Panc1 (cell line): ENCODE measurements at regions not wholly inside any gene's neighbourhood (a gene's known extent, or its start where the extent isn't known, plus 50 kb on each side); places are given as distances from the start of the nearest gene placed in this dataset.

Source experiments
- ATAC-seq: fragments of 200-7000 bp; cut with Tn5 transposase; 2 replicates; pipeline ENCODE4 v1.9.1; 2020; ENCODE audit warnings: mild to moderate bottlenecking, moderate library complexity
- BruUV-seq: library from RNA; stranded (reverse); fragments of 400-500 nt; replicated peaks from 2 replicates; lab custom pipeline; 2021; lab: Mats Ljungman, UMichigan
- CTCF ChIA-PET: fragments of 300-600 bp; sonication (Branson Sonifier 250); formaldehyde crosslinking; loops from one replicate; lab custom pipeline; 2022; ENCODE audit warnings: antibody characterized with exemption; lab: Charles Lee
- POLR2A ChIA-PET: fragments of 300-600 bp; sonication (Branson Sonifier 250); formaldehyde crosslinking; loops from one replicate; lab custom pipeline; 2022; ENCODE audit warnings: antibody characterized with exemption; lab: Charles Lee
- DNase-seq: peaks from one replicate; pipeline ENCODE4 v3.0.0-alpha.2; 2010; ENCODE audit warnings: low read depth, low spot score
- H3K27ac ChIP-seq: 2 replicates; pipeline ENCODE4 v1.5.1; 2011; ENCODE audit warnings: mild to moderate bottlenecking, low read length, inconsistent platforms
- H3K27me3 ChIP-seq: fragments of 200-500 bp; sonication (Bioruptor generic); 2 replicates; pipeline ENCODE4 v1.6.0; 2014; ENCODE audit warnings: low read length, inconsistent platforms; ENCODE audit not compliant: control insufficient read depth, insufficient read depth
- H3K36me3 ChIP-seq: fragments of 200-500 bp; sonication (Bioruptor generic); 2 replicates; pipeline ENCODE4 v1.5.1; 2014; ENCODE audit warnings: inconsistent platforms, mild to moderate bottlenecking, low read length, moderate library complexity; ENCODE audit not compliant: control insufficient read depth, insufficient read depth
- H3K4me1 ChIP-seq: 2 replicates; pipeline ENCODE4 v1.5.1; 2011; ENCODE audit warnings: inconsistent platforms, mild to moderate bottlenecking, low read length, moderate library complexity; ENCODE audit not compliant: control insufficient read depth, insufficient read depth
- H3K4me3 ChIP-seq, 2 experiments: 2 replicates each; pipeline ENCODE4 v1.5.1; 2011 to 2012; ENCODE audit warnings: low read depth in 2 of 2, low read length in 2 of 2, mild to moderate bottlenecking in 2 of 2, inconsistent platforms in 1 of 2, moderate library complexity in 1 of 2
- H3K9me3 ChIP-seq: fragments of 200-500 bp; sonication (Bioruptor generic); 2 replicates; pipeline ENCODE4 v1.5.1; 2014; ENCODE audit warnings: low read depth, mild to moderate bottlenecking, inconsistent platforms, low read length, moderate library complexity; ENCODE audit not compliant: control insufficient read depth, insufficient read depth
- POLR2AphosphoS5 ChIP-seq: IDR thresholded peaks from 2 replicates; pipeline ENCODE4 v1.6.1; 2012; ENCODE audit warnings: mild to moderate bottlenecking, low read depth, low read length, moderate library complexity
- SIN3A ChIP-seq: IDR thresholded peaks from 2 replicates; pipeline ENCODE4 v1.6.1; 2012; ENCODE audit warnings: low read depth, mild to moderate bottlenecking, low read length, moderate library complexity, borderline replicate concordance; ENCODE audit not compliant: insufficient read depth
- TCF7L2 ChIP-seq: IDR thresholded peaks from 2 replicates; pipeline ENCODE4 v1.6.1; 2011; ENCODE audit warnings: mild to moderate bottlenecking, low read depth, low read length, inconsistent platforms
- in situ Hi-C: cut with HindIII; loops from 2 replicates; pipeline ENCODE4 v1.10.0; 2016; ENCODE audit warnings: low sequenced_read_pairs, low pct_unique_long_range_greater_than_20kb
- intact Hi-C: fragments of 100-400 bp; cut with micrococcal nuclease; formaldehyde crosslinking; loops from one replicate; pipeline ENCODE4 v1.10.0; 2022; ENCODE audit not compliant: unreplicated experiment
- TF ChIP-seq, protein P1 (sequence below): fragments of 450-650 bp; IDR thresholded peaks from 2 replicates; pipeline ENCODE4 v1.5.1; 2017; ENCODE audit warnings: mild to moderate bottlenecking
- TF ChIP-seq, protein P2 (sequence below), 2 experiments: IDR thresholded peaks; 2 replicates each; pipeline ENCODE4 v1.6.1; 2011 to 2012; ENCODE audit warnings: low read depth in 2 of 2, control low read depth in 1 of 2, low read length in 1 of 2, mild to moderate bottlenecking in 1 of 2, moderate library complexity in 1 of 2; ENCODE audit not compliant: insufficient read depth in 1 of 2

DNA sequence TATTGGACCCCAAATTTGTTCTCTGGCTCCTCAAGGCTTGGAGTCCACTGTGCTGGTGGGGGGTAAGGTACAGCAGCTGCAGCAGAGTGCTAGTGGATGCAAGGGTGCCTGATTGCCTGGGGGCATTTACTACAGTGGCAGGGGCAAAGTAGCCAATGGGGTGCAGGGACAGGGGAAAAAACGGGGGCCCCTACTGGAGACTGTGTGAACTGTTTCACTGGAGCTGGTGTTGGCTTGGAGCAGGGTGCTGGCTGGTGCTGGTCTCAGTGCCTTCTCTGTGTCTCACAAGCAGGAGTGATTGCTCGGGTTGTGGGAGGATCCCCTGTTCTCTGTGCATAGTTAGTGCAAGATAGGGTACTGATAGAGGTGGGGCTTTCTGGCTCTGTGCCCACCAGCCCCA is 935.9 kb downstream of the JRKL start:
- in situ Hi-C loops (no loop called here), intact Hi-C loops (no loop called here)
- H3K4me1 ChIP-seq = no peaks in the 10 kb centered on the region
- ChIA-PET CTCF (no interaction called here), POLR2A (no interaction called here)
- no peak overlapping the region for H3K4me3 ChIP-seq
- no peaks in the 10 kb centered on the region for H3K36me3 ChIP-seq
- ATAC-seq (no peak), DNase-seq (no peak)
- no peaks in the 10 kb centered on the region for H3K27me3 ChIP-seq
- TF ChIP-seq SIN3A (no peak), POLR2AphosphoS5 (no peak), TCF7L2 (no peak)
- TF ChIP-seq, protein P1, sequence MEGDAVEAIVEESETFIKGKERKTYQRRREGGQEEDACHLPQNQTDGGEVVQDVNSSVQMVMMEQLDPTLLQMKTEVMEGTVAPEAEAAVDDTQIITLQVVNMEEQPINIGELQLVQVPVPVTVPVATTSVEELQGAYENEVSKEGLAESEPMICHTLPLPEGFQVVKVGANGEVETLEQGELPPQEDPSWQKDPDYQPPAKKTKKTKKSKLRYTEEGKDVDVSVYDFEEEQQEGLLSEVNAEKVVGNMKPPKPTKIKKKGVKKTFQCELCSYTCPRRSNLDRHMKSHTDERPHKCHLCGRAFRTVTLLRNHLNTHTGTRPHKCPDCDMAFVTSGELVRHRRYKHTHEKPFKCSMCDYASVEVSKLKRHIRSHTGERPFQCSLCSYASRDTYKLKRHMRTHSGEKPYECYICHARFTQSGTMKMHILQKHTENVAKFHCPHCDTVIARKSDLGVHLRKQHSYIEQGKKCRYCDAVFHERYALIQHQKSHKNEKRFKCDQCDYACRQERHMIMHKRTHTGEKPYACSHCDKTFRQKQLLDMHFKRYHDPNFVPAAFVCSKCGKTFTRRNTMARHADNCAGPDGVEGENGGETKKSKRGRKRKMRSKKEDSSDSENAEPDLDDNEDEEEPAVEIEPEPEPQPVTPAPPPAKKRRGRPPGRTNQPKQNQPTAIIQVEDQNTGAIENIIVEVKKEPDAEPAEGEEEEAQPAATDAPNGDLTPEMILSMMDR = no peak
- TF ChIP-seq, protein P2, sequence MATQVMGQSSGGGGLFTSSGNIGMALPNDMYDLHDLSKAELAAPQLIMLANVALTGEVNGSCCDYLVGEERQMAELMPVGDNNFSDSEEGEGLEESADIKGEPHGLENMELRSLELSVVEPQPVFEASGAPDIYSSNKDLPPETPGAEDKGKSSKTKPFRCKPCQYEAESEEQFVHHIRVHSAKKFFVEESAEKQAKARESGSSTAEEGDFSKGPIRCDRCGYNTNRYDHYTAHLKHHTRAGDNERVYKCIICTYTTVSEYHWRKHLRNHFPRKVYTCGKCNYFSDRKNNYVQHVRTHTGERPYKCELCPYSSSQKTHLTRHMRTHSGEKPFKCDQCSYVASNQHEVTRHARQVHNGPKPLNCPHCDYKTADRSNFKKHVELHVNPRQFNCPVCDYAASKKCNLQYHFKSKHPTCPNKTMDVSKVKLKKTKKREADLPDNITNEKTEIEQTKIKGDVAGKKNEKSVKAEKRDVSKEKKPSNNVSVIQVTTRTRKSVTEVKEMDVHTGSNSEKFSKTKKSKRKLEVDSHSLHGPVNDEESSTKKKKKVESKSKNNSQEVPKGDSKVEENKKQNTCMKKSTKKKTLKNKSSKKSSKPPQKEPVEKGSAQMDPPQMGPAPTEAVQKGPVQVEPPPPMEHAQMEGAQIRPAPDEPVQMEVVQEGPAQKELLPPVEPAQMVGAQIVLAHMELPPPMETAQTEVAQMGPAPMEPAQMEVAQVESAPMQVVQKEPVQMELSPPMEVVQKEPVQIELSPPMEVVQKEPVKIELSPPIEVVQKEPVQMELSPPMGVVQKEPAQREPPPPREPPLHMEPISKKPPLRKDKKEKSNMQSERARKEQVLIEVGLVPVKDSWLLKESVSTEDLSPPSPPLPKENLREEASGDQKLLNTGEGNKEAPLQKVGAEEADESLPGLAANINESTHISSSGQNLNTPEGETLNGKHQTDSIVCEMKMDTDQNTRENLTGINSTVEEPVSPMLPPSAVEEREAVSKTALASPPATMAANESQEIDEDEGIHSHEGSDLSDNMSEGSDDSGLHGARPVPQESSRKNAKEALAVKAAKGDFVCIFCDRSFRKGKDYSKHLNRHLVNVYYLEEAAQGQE (IDR thresholded peaks at IDR 0.05; ENCODE audit: insufficient read depth in 1 of 2, low read depth in 2 of 2, low read length in 1 of 2) = no peak
- H3K9me3 ChIP-seq = no peaks in the 10 kb centered on the region
- no peak overlapping the region for H3K27ac ChIP-seq
- no TSS peak for BruUV-seq

DNA sequence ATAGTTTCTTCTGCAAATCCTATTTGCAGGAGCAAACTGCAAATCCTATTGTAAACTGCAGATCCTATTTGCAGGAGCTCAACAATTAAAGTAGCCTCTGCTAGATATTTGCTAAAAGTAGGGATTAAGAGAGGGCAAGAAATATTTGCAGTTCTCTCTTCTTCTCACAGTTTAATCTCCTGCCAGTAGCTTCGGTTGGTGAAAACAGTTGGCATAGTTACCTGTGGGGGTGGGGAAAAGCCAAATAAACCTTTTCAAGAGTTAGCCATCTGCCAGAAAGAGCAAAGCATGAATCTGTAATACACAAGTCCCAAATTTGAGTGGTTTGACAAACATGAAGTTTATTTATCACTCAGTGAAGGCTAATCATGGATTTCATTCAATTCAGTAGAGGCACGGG is 942.5 kb downstream of the JRKL start:
- BruUV-seq = no TSS peak
- ChIA-PET POLR2A (no interaction called here), CTCF (no interaction called here)
- no peaks in the 10 kb centered on the region for H3K27me3 ChIP-seq
- H3K9me3 ChIP-seq = no peaks in the 10 kb centered on the region; the same call in 1 of the 2 replicates
- intact Hi-C loops (no loop called here), in situ Hi-C loops (no loop called here)
- H3K27ac ChIP-seq = no peak overlapping the region
- H3K4me1 ChIP-seq = no peaks in the 10 kb centered on the region
- ATAC-seq (no peak), DNase-seq (no peak)
- TF ChIP-seq TCF7L2 = no peak
- H3K36me3 ChIP-seq = no peaks in the 10 kb centered on the region
- H3K4me3 ChIP-seq = no peak overlapping the region

GRCh38 chr11:97336064-97336463 is 946.3 kb downstream of the JRKL start:
- Histone ChIP-seq H3K4me1 (no peaks in the 10 kb centered on the region), H3K4me3 (no peak overlapping the region), H3K36me3 (no peaks in the 10 kb centered on the region), H3K27ac (no peak overlapping the region), H3K27me3 (no peaks in the 10 kb centered on the region), H3K9me3 (no peaks in the 10 kb centered on the region; the same call in 1 of the 2 replicates)
- BruUV-seq = no TSS peak
- POLR2A ChIA-PET = no interaction called here
- CTCF ChIA-PET = no interaction called here
- intact Hi-C loops (no loop called here), in situ Hi-C loops (no loop called here)
- DNase-seq = no peak
- ATAC-seq = no peak
- TF ChIP-seq SIN3A (no peak), POLR2AphosphoS5 (no peak), TCF7L2 (no peak)
- TF ChIP-seq, protein P1 = no peak
- TF ChIP-seq, protein P2 (IDR thresholded peaks at IDR 0.05; ENCODE audit: insufficient read depth in 1 of 2, low read depth in 2 of 2, low read length in 1 of 2) = no peak
